SKM-1 treated with dmso at 0.1 percent for 144 hours (cell line): ENCODE measurements at regions not wholly inside any gene's neighbourhood (a gene's known extent, or its start where the extent isn't known, plus 50 kb on each side); places are given as distances from the start of the nearest gene placed in this dataset.

Experiments
- DNase-seq: peaks from one replicate; lab custom pipeline; 2025; ENCODE audit not compliant: unreplicated experiment; lab: John Stamatoyannopoulos, UW

- DNase-seq = no peak
Measured at GRCh38 chr1:117798550-117798949, 130.9 kb downstream of the GDAP2 start.

DNA sequence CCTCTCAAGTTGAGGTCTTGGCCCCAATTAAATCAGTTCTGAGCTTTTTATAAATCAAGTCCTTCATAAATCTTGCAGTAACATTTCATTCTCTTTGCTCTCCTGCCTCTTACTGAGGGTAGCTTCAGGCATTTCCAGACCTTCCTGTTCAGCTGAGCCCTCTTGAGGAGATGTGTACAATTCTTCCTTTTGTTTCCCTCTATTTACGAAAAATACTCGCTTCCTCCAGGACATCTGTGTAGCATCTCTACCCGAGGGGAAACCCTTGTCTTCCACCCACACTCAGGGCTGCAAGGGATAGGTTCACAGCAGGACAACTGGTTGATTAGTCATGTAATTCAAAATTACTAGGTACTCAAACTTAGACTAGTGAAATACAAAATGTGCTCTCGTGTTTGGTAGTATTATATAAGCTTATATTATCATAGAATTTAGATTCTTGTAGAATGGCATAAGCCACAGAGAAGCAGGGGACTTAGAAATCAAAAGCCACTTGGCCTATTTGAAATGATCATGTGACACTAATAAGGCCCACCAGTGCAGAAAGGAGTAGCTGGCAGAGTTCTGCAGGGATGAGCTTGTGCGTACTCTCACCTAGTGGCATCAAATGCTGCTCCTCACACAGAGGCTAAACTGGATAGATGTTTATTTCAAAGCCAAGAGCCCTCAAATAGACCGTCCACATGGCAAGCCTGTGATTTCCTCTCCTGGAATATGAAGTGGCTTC, 126.7 kb downstream of the GDAP2 start:
- DNase-seq = no peak

DNA sequence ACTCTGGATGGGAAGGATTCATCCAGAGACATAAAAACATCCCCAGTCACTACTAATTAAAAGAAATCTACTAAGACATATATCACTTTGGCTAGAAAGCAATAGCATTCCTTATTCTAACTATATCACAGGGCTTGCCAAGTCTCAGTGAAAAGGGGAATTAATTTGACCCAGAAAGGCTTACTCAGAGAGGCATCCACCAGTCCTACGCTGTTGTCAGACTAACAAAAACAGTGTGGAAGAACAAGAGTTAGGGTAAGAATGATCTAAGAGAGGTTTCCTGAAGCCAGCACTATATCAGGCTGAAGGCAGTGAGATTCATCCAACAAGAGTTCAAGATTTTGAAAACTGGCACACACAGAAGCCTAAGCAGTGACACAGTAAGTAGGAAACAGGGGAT, 126.1 kb downstream of the GDAP2 start:
- DNase-seq = no peak

DNA sequence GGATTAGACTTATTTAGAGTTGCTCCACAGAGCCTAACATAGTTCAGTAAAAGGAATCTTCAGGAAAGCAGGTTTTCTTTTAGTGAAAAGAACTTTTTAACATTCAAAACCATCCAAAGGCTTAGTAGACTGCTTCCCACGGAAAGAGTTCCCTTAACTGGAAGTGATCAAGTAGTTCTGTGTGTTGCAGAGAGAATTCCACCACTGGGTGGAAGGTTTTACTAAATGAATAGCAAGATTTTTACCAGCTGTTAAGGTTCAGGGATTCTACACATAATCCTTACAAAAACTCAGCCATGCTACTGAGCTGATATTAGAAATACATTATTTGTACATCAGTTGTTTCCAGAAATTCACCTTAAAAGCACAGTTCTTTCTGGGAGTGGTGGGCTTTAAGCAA, 119.7 kb downstream of the GDAP2 start:
- no peak for DNase-seq

DNA sequence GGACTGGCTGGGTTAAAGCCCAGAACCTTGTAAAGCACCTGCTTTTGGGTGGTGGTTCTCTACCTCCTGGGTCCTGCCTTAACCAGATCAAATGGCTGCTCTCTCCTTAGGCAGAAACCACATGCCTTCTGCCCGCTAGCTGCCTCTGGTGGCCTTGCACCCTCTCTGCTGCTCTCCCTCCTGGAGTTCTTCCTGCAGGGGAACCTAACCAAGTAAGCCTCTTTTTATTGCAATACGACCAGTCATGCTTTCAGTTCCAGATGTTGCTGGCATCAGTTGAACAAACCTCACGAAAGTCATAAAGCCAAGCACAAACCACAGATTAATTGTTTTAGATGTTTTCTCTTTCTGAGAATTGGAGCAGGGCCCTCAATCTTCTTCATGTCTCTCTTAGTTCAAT, 118.9 kb downstream of the GDAP2 start:
- no peak for DNase-seq

DNA sequence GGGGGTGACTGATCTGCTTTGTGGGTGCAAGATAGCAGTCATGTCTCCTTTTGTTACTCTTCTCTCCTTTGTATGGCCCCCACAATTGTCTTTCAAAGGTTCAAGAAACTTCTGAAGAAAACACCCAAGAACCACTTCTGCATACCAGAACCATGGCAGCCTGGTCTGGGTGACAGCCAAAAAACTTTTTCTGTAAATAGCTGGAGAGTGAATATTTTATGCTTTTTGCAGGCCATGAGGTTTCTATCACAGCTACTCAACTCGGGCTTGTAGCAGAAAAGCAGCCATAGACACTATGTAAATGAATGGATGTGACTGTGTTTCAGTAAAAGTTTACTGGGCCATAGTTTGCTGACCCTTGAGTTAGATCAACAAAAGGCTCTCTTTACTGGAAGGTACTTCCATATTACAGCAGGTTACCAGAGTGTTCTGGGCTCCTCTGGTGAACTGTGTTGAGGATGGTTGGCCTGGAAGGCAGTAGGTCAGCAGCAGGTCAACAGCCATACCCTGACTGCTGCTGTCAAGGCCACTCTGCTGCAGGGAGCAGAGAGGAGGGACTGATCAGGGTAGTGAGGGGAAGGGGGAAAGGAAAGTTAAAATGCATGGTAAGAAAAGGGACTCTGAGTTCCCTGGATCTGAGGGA, 116.4 kb downstream of the GDAP2 start:
- DNase-seq = no peak
